Calu3 (cell line): ENCODE measurements at regions not wholly inside any gene's neighbourhood (a gene's known extent, or its start where the extent isn't known, plus 50 kb on each side); places are given as distances from the start of the nearest gene placed in this dataset.

ENCODE experiments used
- BruUV-seq: library from RNA; stranded (reverse); fragments of 400-500 nt; replicated peaks from 2 replicates; lab custom pipeline; 2021; lab: Mats Ljungman, UMichigan
- CTCF ChIA-PET: fragments of 300-600 bp; sonication (Branson Sonifier 250); formaldehyde crosslinking; loops from one replicate; lab custom pipeline; 2022; ENCODE audit warnings: antibody characterized with exemption; lab: Charles Lee
- DNase-seq: peaks from one replicate; pipeline ENCODE4 v3.0.0; 2022
- H3K27ac Mint-ChIP-seq: one replicate; pipeline ENCODE4 v1.8.0; 2022; ENCODE audit warnings: mixed read lengths; ENCODE audit not compliant: unreplicated experiment
- H3K27me3 Mint-ChIP-seq: one replicate; pipeline ENCODE4 v1.8.0; 2022; ENCODE audit warnings: mixed read lengths; ENCODE audit not compliant: unreplicated experiment
- H3K36me3 Mint-ChIP-seq: one replicate; pipeline ENCODE4 v1.8.0; 2022; ENCODE audit warnings: mild to moderate bottlenecking, moderate library complexity, mixed read lengths; ENCODE audit not compliant: insufficient read depth, unreplicated experiment
- H3K4me1 Mint-ChIP-seq: one replicate; pipeline ENCODE4 v1.8.0; 2022; ENCODE audit warnings: mild to moderate bottlenecking, low read depth, mixed read lengths; ENCODE audit not compliant: unreplicated experiment
- H3K4me3 Mint-ChIP-seq: one replicate; pipeline ENCODE4 v1.8.0; 2022; ENCODE audit warnings: mild to moderate bottlenecking, low read depth, moderate library complexity, mixed read lengths; ENCODE audit not compliant: unreplicated experiment
- H3K9me3 Mint-ChIP-seq: one replicate; pipeline ENCODE4 v1.8.0; 2022; ENCODE audit warnings: low read depth, mixed read lengths; ENCODE audit not compliant: unreplicated experiment
- intact Hi-C: fragments of 100-400 bp; cut with micrococcal nuclease; formaldehyde crosslinking; loops from one replicate; pipeline ENCODE4 v1.10.0; 2022; ENCODE audit not compliant: unreplicated experiment
- TF ChIP-seq, protein P1 (sequence below): fragments of 200-600 bp; IDR thresholded peaks from one replicate; pipeline ENCODE4 v1.8.0; 2022; ENCODE audit warnings: antibody characterized with exemption; ENCODE audit not compliant: unreplicated experiment

DNA sequence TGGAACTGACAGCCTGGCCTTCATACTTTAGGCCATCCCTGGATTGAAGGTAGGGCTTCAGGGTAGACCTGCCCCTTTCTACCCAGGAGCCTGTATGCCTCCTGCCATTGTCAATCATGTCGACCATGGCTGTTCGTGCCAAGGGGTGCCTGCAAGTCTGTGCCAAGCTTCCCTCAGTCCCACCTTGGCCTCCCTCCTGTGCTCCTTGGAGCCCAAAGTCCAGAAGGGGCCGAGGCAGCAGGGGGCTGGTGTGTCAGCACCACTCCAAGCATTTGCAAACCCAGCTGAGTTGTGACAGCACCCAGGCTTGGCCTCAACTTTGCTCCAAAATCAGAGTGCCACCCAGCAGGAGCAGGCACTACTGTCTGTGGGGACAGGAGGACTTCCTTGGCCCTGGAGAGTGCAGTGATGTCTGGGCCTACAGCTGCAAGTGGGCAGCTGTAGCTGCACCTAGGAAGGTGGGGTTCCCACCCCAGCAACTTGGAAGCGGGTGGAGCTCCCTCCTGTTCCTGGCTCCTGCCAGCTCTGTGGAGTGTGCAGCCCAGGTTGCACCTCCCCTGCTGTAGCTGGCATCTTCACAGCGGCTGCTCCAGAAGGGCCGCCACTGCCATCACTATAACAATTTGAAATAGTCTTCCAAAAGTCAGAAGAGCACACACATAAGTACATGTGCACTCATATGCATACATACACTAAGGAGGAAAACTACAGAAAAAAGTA is 1719.3 kb downstream of the HACE1 start:
- H3K27me3 Mint-ChIP-seq: no peaks in the 10 kb centered on the region
- no peaks in the 10 kb centered on the region for H3K4me1 Mint-ChIP-seq
- BruUV-seq: no TSS peak
- no peak overlapping the region for H3K27ac Mint-ChIP-seq
- H3K36me3 Mint-ChIP-seq: no peaks in the 10 kb centered on the region
- no peak overlapping the region for H3K4me3 Mint-ChIP-seq
- intact Hi-C loops: no loop called here
- no peaks in the 10 kb centered on the region for H3K9me3 Mint-ChIP-seq
- DNase-seq: no peak
- TF ChIP-seq, protein P1, sequence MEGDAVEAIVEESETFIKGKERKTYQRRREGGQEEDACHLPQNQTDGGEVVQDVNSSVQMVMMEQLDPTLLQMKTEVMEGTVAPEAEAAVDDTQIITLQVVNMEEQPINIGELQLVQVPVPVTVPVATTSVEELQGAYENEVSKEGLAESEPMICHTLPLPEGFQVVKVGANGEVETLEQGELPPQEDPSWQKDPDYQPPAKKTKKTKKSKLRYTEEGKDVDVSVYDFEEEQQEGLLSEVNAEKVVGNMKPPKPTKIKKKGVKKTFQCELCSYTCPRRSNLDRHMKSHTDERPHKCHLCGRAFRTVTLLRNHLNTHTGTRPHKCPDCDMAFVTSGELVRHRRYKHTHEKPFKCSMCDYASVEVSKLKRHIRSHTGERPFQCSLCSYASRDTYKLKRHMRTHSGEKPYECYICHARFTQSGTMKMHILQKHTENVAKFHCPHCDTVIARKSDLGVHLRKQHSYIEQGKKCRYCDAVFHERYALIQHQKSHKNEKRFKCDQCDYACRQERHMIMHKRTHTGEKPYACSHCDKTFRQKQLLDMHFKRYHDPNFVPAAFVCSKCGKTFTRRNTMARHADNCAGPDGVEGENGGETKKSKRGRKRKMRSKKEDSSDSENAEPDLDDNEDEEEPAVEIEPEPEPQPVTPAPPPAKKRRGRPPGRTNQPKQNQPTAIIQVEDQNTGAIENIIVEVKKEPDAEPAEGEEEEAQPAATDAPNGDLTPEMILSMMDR: no peak
- CTCF ChIA-PET: no interaction called here

GRCh38 chr6:103139377-103139776 is 1720.3 kb downstream of the HACE1 start:
- CTCF ChIA-PET: interaction anchor here (0.6 kb wide), 1 partner anchor 1250 kb away, joined by 3 read pairs; no protein-coding TSS in a partner anchor
- Mint-ChIP-seq H3K27ac (no peak overlapping the region), H3K9me3 (no peaks in the 10 kb centered on the region), H3K27me3 (no peaks in the 10 kb centered on the region), H3K4me1 (no peaks in the 10 kb centered on the region), H3K36me3 (no peaks in the 10 kb centered on the region), H3K4me3 (no peak overlapping the region)
- BruUV-seq: no TSS peak
- intact Hi-C loops: loop anchor here (10.0 kb wide), 1 partner anchor 655 kb away; no protein-coding TSS in a partner anchor
- no peak for DNase-seq
- TF ChIP-seq, protein P1: no peak

DNA sequence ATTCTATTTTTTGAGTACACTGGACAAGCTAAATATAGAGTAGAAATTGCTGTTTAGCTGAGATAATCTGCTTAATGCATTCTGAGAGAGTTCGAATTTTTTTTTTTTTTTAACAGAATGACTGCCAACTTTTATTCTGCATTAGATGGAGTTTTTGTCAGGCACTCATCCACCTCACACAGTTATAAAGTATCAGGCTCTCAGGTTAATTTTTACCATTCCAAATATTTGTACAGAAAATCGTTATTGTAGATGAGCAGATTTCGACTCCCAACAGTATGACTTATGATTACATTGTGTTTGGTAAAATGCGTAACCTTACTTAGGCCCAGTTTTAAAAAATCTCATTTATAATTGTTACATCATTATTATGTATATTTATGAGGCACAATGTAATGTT is 1731.0 kb downstream of the GRIK2 start:
- H3K36me3 Mint-ChIP-seq: no peaks in the 10 kb centered on the region
- no peaks in the 10 kb centered on the region for H3K4me1 Mint-ChIP-seq
- TF ChIP-seq, protein P1: no peak
- intact Hi-C loops: loop anchor here (5.0 kb wide), 1 partner anchor 1727 kb away; no protein-coding TSS in a partner anchor
- H3K27ac Mint-ChIP-seq: no peak overlapping the region
- H3K9me3 Mint-ChIP-seq: no peaks in the 10 kb centered on the region
- H3K4me3 Mint-ChIP-seq: no peak overlapping the region
- BruUV-seq: no TSS peak
- no peaks in the 10 kb centered on the region for H3K27me3 Mint-ChIP-seq
- CTCF ChIA-PET: interaction anchor here (3.4 kb wide), 1 partner anchor 274 kb away, joined by 24 read pairs; no protein-coding TSS in a partner anchor
- DNase-seq: no peak

GRCh38 chr6:103122766-103123601 is 1729.5 kb downstream of the GRIK2 start:
- Mint-ChIP-seq H3K4me1 (no peaks in the 10 kb centered on the region), H3K9me3 (no peaks in the 10 kb centered on the region), H3K4me3 (no peak overlapping the region), H3K27ac (no peak overlapping the region), H3K27me3 (no peaks in the 10 kb centered on the region), H3K36me3 (no peaks in the 10 kb centered on the region)
- intact Hi-C loops: loop anchor here (1.0 to 5.0 kb wide), 2 partner anchors 273 to 1726 kb away; no protein-coding TSS in a partner anchor
- TF ChIP-seq, protein P1: peak; percentile 68
- CTCF ChIA-PET: interaction anchor here (0.6 to 3.4 kb wide), 4 partner anchors 70 to 1163 kb away, joined by 3 to 24 read pairs (median 6); no protein-coding TSS in a partner anchor
- no TSS peak for BruUV-seq
- DNase-seq: peak; percentile 79
